ENCODE measurements at regions not wholly inside any gene's neighbourhood (a gene's known extent, or its start where the extent isn't known, plus 50 kb on each side); places are given as distances from the start of the nearest gene placed in this dataset.

GRCh38 chr11:86722748-86723147 is 50.3 kb upstream of the ME3 start:
- H3K27me3 ChIP-seq (ENCODE audit: insufficient read depth, low read length) = no peaks in the 10 kb centered on the region
- no peaks in the 10 kb centered on the region for H3K9me3 ChIP-seq (ENCODE audit: control insufficient read depth, low read depth, low read length)
- H2AK5ac ChIP-seq (ENCODE audit: insufficient read length, low read length) = no peak overlapping the region
- H3K9ac ChIP-seq (ENCODE audit: extremely low read depth, insufficient read length, low read length) = no peak overlapping the region
- H3K79me2 ChIP-seq (ENCODE audit: insufficient read depth, low read length) = no peaks in the 10 kb centered on the region
- H3K27ac ChIP-seq (ENCODE audit: insufficient read length, low read depth, low read length) = no peak overlapping the region
- H2BK120ac ChIP-seq (ENCODE audit: low read depth, low read length, poor library complexity, severe bottlenecking) = no peak overlapping the region
- H4K20me1 ChIP-seq (ENCODE audit: control insufficient read depth, insufficient read depth, insufficient read length) = no peaks in the 10 kb centered on the region
- no peak overlapping the region for H3K14ac ChIP-seq (ENCODE audit: insufficient read depth, low read length)
- H2BK15ac ChIP-seq (ENCODE audit: low read depth, low read length) = no peak overlapping the region
- Mint-ChIP-seq H3K4me3 (no peak overlapping the region), H3K27me3 (ENCODE audit: low read depth) (no peaks in the 10 kb centered on the region; the same call in 1 of the 2 replicates), H3K27ac (no peak overlapping the region), H3K9me3 (peaks cover 19 to 23% of the 10 kb centered on the region in 2 experiments), H3K36me3 (ENCODE audit: insufficient read depth in 1 of 3, low read depth in 3 of 3) (peaks cover 2 to 16% (median 8%) of the 10 kb centered on the region in 3 experiments; a peak in 5 of 7 replicates), H3K4me1 (peaks cover 0 to 5% of the 10 kb centered on the region in 2 experiments; a peak in 2 of 4 replicates)
- no peak overlapping the region for H2BK20ac ChIP-seq (ENCODE audit: low read depth, low read length, poor library complexity, severe bottlenecking)
- H3K79me1 ChIP-seq (ENCODE audit: insufficient read depth, low read depth, low read length, poor library complexity, severe bottlenecking) = no peaks in the 10 kb centered on the region
- no peak overlapping the region for H4K91ac ChIP-seq (ENCODE audit: insufficient read length, low read depth, low read length)
- DNase-seq = no peak
- no peak for TF ChIP-seq CTCF (conservative IDR thresholded peaks at IDR 0.05)
- no peak overlapping the region for H2BK12ac ChIP-seq (ENCODE audit: insufficient read length, low read depth, low read length)
- H3K4me2 ChIP-seq (ENCODE audit: insufficient read depth, insufficient read length, low read length) = no peak overlapping the region
- no peak overlapping the region for H3T11ph ChIP-seq (ENCODE audit: low read length)
- H3K23me2 ChIP-seq (ENCODE audit: insufficient read length, low read depth, low read length, poor library complexity, severe bottlenecking) = no peaks in the 10 kb centered on the region
- no peak overlapping the region for H4K5ac ChIP-seq (ENCODE audit: insufficient read length, low read depth, low read length)
- no peak overlapping the region for H4K8ac ChIP-seq (replicated peaks; ENCODE audit: insufficient read length, low read depth, low read length)
- H2BK5ac ChIP-seq (ENCODE audit: insufficient read length, low read length) = no peak overlapping the region
- no peak overlapping the region for H3K23ac ChIP-seq (ENCODE audit: insufficient read length, low read depth, low read length)
- 0 out of 2 replicates have a peak, but pooled peaks cover 2% of the 10 kb centered on the region for H3K4me1 ChIP-seq (ENCODE audit: insufficient read depth, low read length)
- H3K4ac ChIP-seq (ENCODE audit: low read depth, low read length) = no peak overlapping the region
- no peak overlapping the region for H2AFZ ChIP-seq (ENCODE audit: low read length)
- H3K18ac ChIP-seq (ENCODE audit: insufficient read length, low read depth, low read length) = no peak overlapping the region
- no peak overlapping the region for H3K56ac ChIP-seq (ENCODE audit: insufficient read length, low read depth, low read length)
